GM19023 (cell line): ENCODE measurements at regions not wholly inside any gene's neighbourhood (a gene's known extent, or its start where the extent isn't known, plus 50 kb on each side); places are given as distances from the start of the nearest gene placed in this dataset.
A peak's percentile ranks its signal among the peaks of the same experiment; 100 is the strongest.
"Not testable (repeated sequence)": the region's sequence is repeated elsewhere in the genome, so short reads cannot be mapped to it uniquely, and the experiment has no call there.

Experiments
- ATAC-seq: cut with Tn5 transposase; IDR thresholded peaks from one replicate; pipeline ENCODE4 v1.9.1; 2021; ENCODE audit warnings: mild to moderate bottlenecking, moderate library complexity; ENCODE audit not compliant: unreplicated experiment

DNA sequence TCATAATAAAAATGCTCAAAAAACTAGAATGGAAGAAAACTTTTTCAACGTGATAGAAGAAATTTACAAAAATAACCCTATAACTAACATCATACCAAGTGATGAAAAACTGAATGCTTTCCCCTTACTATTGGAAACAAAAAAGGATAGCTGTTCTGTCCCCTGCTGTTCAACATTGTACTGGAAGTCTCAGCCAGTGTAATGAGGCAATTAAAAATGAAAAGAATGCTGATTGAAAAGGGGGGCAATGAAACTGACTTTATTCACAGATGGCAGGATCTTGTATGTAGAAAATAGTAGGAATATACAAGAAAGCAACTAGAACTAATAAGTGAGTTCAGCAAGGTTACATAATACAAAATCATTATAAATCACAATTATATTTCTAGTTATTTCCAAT, 337.9 kb upstream of the KITLG start:
- no peak for ATAC-seq

DNA sequence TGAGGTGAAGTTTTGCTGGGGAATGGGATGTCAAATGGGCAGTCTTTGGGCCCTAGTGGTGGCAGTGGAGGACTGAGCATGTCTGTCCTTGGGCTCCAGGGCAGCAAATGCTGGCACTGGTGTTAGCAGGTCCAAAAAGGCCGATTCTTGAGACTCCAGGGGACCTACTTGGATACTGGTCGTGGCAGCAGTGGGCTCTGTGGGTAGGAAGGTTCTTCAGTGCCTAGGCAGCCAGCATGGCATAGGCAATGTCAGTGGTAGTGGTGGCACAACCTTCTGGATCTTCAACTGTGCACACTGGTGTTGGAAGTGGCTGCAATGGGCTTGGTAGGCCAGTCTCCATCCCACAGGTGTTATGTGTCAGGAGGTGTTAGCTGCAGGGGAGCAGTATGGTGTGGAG, 334.7 kb upstream of the KITLG start:
- ATAC-seq = no peak

GRCh38 chr12:88909510-88909909, 329.2 kb upstream of the KITLG start:
- ATAC-seq = no peak

DNA sequence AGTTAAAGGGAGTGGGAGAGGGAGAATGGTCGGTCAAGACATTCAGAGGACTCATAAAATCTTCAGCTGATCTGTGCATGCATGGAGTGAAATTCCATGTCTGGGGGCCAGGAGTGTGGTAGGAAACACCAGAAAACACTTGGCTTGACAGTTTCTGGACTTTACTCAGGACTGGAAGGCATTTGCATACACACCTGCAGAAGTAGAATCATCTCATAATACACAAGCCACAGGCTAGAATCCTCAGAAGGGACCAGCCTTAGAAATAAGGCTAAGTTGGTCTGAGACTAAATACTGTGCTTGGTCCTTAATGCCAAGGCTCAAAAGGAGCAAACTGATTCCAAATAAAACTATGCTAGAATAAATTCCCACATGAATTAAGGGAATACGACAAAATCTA, 328.1 kb upstream of the KITLG start:
- ATAC-seq = no peak

GRCh38 chr12:88904705-88905104, 324.4 kb upstream of the KITLG start:
- no peak for ATAC-seq

DNA sequence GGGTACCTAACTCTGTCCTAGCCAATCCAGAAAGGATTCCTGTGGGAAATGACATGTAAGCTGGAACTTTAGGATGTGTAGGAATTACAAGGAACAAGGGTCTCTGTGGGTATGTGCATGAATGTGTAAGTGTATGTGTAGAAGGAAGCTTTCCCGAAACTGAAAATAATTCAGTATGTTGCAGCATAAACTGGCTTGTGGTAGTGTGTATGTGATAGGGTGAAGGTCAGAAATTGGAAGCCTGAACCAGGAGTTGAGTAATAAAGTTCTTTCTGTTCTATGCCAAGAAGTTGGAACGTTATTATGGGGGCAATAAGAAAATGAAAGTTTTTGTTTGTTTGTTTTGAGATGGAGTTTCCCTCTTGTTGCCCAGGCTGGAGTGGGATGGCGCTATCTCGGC, 323.1 kb upstream of the KITLG start:
- no peak for ATAC-seq

- no peak for ATAC-seq
Measured at GRCh38 chr12:88897723-88898122, 317.5 kb upstream of the KITLG start.

DNA sequence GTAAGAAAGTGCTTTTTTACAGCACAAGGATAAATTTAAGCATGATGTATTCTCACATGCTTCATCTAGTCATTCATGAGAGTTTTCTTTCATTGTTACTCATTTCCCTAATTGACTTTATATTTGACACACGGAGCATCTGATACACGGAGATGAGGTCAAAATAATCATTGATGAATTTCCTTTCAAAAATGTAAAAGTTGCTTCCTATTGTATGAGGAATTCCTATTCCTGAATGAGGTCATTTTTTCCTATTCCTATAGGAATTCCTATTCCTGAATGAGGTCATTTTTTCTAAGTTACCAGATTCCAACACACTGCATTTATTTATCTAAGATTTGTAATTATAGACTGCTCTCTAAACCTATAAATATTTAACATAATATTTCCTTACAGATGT, 316.7 kb upstream of the KITLG start:
- no peak for ATAC-seq

GRCh38 chr12:88895634-88896033, 315.4 kb upstream of the KITLG start:
- no peak for ATAC-seq

DNA sequence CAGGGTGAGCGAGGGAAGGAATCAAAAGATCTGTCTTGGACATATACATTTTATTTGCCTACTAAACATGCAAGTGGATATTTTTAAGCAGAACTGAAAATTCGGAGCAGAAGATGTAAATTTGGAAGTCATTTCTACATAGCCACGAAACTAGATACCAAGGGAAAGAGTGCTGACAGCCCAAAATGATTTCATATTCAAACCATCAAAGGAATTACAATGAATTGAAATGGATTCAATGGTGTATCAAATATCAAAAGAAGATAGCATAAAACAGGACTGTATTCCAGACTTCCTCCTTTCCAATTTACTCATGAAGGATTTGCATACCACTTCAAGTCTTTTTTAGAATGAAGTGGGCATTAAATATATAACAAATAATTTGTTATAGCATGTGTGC, 313.5 kb upstream of the KITLG start:
- no peak for ATAC-seq

DNA sequence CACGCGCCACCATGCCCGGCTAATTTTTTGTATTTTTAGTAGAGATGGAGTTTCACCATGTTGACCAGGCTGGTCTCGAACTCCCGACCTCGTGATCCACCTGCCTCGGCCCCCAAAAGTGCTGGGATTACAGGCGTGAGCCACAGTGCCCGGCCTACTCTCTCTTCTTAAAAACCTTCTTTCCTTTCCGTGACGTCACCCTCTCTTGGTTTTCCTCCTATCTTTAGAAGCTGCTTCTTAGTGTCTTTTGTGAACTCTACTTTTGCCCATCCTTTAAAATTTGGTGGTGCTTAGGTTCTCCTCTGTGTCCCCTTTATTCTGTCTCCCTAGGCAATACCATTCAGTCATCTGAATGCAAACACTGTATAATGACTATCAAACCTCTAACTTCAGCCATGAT, 311.2 kb upstream of the KITLG start:
- ATAC-seq = not testable (repeated sequence)

- no peak for ATAC-seq
Measured at GRCh38 chr12:88889326-88890110, 309.2 kb upstream of the KITLG start.

GRCh38 chr12:88884600-88884999, 304.3 kb upstream of the KITLG start:
- ATAC-seq = peak; percentile 78

DNA sequence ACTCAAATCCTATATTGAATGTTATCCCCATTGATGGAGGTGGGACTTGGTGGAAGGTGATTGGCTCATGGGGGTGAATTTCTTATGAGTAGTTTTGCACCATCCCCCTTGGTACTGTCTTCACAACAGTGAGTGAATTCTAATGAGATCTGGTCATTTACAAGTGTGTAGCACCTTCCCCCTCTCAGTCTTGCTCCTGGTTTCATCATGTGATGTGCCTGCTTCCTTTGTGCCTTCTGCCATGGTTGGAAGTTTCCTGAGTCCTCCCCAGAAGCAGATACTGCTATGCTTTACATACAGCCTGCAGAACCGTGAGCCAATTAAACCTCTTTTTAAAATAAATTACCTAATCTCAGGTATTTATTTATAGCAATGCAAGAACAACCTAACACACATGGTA, 302.4 kb upstream of the KITLG start:
- no peak for ATAC-seq

- no peak for ATAC-seq
Measured at GRCh38 chr12:88880051-88880450, 299.8 kb upstream of the KITLG start.

- ATAC-seq = no peak
Measured at GRCh38 chr12:88878295-88878694, 298.0 kb upstream of the KITLG start.

DNA sequence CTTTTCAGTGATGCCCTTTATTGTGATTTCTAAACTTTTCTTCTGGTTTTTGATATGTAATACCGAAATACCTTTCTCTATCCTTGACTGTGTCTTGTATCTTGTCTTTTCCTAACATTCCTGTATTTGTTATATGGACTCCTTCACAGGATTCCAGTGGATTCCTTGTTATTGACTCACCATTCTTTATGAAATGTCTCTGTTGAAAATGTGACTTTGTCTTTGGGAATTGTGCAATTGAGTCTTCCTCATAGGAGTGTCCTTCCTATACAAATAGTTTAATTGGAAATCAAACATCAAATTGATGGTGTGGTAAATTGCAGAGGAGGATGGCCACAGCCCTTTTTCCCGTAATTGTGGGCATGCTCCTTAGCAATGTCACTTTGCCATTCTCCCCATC, 296.6 kb upstream of the KITLG start:
- no peak for ATAC-seq

- no peak for ATAC-seq
Measured at GRCh38 chr12:88870000-88870737, 289.9 kb upstream of the KITLG start.

GRCh38 chr12:88868050-88868449, 287.8 kb upstream of the KITLG start:
- ATAC-seq = no peak

DNA sequence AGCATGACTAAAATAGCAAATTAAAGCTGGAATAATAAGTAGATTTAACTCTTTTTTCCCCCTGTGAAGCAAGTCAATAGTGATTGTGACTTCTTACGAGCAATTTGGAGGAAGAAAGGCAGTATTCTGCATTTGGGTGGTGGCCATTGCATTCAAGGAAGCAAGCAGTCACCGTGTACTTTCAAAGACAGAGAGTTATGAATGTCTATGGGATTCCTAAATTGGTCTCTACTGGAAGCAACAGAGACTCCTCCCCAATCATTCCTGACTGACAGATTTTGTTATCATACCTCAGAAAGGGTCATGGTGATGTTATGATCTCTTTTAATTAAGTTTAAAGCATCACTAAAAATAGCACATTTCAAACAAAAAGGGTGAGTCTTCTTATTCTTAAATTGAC, 287.2 kb upstream of the KITLG start:
- no peak for ATAC-seq

- ATAC-seq = no peak
Measured at GRCh38 chr12:88866881-88867280, 286.6 kb upstream of the KITLG start.

- no peak for ATAC-seq
Measured at GRCh38 chr12:88865537-88865936, 285.3 kb upstream of the KITLG start.
